Inflammatory macrophage treated with lipopolysaccharide for 4 hours (primary cell): ENCODE measurements at regions not wholly inside any gene's neighbourhood (a gene's known extent, or its start where the extent isn't known, plus 50 kb on each side); places are given as distances from the start of the nearest gene placed in this dataset.
A peak's percentile ranks its signal among the peaks of the same experiment; 100 is the strongest.

Experiments used
- DNase-seq: peaks from one replicate; pipeline ENCODE4 v3.0.0-alpha.2; 2020

- DNase-seq = peak; percentile 59
These were observed 132.3 kb downstream of the SNAPC1 start for GRCh38 chr14:61894452-61895077.

GRCh38 chr14:61897300-61897699 lies 135.1 kb downstream of the SNAPC1 start:
- DNase-seq = no peak

DNA sequence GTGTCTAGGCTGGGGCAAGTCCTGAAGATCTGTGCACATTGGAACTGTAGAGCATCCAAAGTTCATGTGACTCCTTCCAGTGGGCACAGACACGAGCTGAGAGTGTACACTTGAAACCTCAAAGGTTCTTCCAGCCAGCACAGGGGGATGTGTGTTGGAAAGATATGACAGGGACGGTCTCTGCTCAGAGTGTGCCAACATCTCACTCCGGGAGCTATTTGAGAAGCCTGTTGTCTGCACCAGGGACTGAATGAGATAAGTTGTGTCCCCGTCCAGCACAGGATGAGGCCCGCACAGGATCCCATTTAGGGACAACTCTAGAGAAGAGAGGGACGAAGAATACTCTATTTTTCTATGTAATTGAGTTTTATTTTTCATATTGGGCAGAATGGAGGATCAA lies 136.3 kb downstream of the SNAPC1 start:
- no peak for DNase-seq

- DNase-seq = no peak
These were observed 137.3 kb downstream of the SNAPC1 start for GRCh38 chr14:61899497-61899896.

DNA sequence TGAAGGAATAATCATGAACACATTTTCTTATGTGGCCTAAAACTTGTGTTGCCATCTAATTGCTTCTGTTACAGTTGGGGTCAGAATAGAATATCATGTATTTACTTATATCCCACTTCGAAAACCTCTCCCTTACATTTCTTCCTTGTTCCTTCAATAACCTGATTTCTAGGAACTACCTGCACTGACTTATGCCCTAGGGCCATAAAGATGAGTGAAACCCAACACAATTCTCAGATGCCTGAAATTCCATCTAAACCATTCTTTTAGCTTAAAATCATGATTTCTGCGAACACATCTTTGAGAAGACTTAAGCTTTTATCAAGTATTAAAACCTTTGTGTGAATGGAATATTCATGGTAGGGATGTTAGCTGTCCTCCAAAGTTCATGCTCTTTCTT lies 142.7 kb downstream of the SNAPC1 start:
- no peak for DNase-seq

GRCh38 chr14:61911574-61911973 lies 149.4 kb downstream of the SNAPC1 start:
- no peak for DNase-seq

DNA sequence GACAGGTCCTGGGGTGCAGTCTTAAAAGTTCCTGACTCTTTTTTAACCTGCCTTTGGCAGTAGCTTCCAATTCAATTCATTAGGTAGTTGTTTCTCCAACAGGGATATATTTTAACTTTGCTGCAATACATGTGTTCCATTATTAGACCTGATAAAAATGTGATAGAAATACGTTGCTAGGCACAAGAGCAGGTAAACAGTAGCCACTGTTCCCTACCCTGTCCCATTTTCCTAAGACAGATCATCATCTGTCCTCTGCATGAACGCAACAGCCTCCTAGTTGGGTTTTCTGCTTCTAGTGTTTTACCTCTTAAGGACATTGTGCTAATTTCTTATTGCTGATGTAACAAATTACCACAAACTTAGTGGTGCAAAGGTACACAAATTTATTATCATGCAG lies 156.8 kb downstream of the SNAPC1 start:
- no peak for DNase-seq

- DNase-seq = peak; percentile 1
These were observed 161.1 kb downstream of the SNAPC1 start for GRCh38 chr14:61923348-61923747.

DNA sequence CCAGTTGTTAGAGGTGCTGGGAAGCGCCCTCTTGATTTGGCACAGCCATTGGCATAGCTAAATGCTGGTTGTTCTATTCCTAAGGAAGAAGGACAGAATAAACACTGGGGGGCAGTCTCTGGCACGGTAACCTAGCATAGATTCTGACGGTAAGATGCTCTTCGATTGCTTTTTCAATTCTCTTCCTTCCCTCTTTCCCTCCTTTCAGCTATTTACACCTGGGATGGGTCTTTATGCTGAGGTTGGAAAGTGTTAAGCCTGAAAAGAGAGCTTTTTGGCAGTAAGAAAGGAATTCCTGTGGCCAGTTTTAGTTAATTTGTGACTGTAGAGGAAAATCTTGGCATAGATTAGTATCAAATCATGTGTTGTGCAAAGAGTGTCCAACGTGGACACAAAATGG lies 162.8 kb downstream of the SNAPC1 start:
- no peak for DNase-seq

DNA sequence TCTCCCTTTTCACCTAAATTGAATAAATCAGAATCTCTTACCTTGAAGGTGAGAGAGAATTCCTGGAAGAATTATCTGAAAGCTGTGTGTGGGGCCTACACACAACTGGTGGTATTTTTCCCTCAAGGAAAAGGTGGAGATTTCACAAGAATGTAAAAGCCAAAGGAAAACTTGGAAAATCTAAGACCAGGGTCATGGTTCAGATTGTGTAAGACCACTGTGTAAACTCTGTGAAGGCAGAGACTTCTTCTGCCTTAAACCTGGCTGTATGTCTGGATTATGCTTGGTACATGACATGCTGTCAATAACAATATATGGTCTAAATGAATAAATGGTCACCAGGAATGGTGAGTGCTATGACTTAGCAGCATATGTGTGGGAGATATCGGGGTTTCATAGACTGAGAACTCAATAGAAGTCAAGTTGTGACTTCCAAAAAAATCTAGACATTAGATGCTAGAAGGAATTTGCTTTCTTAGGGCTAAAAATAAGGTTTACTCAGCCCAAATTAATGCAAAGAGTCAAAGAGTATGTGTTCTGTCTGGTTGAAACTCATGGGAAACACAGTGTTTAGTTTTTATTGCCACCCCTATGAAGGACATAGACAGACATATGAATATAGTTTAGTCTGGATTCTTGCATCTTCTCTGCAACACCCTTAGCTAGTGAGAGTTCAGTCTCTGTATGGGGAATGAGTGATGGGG lies 163.7 kb downstream of the SNAPC1 start:
- no peak for DNase-seq

GRCh38 chr14:61927060-61927459 lies 164.8 kb downstream of the SNAPC1 start:
- DNase-seq = no peak

DNA sequence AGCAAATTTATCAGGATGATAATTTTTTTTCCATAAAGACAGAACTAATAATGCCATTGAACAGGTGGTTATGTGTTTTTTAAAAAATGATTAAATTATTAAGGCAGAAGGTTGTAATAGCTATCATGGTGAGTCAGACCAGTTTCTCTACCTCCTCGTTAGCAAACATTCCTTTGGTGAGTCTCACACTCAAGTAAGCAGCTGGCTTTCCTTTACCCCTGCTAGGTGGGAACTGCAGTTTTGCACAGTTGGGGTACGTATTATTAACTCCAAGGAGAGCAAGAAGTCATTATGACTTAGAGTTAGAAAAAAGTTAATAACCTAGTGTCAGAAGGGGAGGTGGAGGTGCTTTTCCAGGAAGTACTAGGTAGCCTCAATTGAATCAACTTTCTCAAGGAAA lies 165.3 kb downstream of the SNAPC1 start:
- no peak for DNase-seq

- no peak for DNase-seq
These were observed 166.1 kb downstream of the SNAPC1 start for GRCh38 chr14:61928300-61928699.

DNA sequence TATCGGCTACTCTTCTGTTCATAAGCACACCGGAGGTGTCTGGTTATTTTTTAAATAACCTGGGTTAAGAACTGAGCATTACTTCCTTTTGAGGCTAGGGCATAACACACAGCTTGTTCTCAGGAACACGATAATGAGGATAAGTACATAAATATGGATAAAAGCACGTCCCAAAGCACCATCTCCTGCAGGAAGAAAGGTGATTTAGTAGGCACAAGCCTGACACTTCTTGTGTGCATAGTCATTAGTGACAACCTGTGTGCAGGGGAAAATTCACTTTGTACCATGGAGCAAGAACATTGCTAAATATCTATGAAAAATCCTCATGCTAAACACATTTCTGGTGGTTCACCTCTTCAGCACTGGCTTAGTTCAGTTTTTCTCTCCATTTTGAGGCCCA lies 166.5 kb downstream of the SNAPC1 start:
- DNase-seq = no peak

DNA sequence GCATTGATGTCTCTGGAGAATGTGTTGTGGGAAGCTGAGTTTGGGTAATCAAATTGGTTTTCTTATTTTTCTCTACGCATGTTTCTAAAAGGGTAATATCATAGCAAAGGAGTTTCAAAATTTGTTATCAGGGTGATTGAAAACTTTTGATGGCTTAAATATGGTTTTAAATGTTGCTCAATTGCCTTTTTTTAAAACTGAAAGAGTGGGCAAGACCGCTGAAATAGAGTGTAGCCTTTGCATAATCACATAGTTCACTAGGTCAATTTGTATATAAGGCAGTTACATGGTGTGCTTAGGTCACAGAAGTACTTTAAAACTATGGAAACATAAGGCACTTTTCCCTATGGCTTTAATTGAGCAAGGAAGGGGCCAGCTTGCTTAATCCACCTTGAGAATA lies 167.4 kb downstream of the SNAPC1 start:
- DNase-seq = no peak

- no peak for DNase-seq
These were observed 168.1 kb downstream of the SNAPC1 start for GRCh38 chr14:61930101-61930857.

DNA sequence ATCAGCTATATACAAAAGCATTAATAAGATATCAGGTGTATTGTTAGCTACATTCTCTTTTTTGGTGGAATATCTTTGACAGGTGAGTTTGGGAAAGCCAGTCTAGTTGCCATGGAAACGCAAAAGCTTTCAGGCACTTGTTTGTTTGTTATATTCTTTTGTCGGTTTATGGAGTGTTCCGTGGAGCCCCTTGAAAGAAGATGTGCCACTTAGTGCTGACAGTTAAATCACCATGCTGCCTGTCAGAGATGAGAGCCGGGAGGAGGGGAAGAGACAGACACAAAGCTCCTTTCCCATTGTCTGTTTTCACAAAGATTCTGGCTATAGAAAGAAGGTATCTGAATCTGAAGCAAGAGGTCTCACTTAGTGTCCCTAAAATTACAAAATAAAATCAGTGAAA lies 170.8 kb downstream of the SNAPC1 start:
- DNase-seq = no peak

DNA sequence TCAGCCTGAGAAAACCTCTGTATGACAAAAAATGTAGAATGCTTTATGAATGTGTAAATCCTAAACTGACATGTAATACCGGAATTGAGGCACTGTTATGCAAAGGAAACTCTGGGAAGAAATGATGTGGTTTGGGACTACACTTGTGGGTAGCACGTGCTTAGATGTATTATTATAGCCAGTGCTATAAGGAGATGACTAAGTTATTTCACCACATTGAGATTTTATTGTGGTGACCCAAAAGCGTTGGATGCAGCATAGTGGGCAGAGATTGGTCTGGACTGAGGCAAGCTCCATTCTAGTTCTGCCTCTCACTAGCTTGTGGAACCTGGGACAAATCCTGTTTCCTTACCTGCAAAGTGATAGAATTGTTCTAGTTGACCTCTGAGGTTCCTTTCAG lies 172.2 kb downstream of the SNAPC1 start:
- no peak for DNase-seq

DNA sequence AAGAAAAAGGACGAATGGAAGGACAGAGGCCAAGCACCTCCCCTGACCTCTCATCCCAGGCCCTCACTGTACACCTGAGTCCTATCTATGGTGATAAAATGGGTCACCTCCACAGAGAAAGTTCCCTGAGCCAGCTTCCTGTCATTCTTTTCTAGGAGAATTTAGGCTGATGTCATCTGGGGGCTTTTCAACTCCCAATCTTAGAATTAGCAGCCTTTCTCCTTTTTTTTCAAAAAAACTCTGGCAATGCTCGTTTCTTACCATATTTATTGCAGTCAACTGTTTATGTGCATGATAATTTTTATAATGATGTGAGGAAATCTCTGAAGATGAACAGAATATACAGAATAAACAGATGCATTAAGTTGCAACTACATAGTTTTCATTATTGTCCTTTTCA lies 177.6 kb downstream of the SNAPC1 start:
- no peak for DNase-seq

GRCh38 chr14:61940666-61941420 lies 178.6 kb downstream of the SNAPC1 start:
- DNase-seq = no peak

- DNase-seq = no peak
These were observed 179.4 kb downstream of the SNAPC1 start for GRCh38 chr14:61941421-61942150.

DNA sequence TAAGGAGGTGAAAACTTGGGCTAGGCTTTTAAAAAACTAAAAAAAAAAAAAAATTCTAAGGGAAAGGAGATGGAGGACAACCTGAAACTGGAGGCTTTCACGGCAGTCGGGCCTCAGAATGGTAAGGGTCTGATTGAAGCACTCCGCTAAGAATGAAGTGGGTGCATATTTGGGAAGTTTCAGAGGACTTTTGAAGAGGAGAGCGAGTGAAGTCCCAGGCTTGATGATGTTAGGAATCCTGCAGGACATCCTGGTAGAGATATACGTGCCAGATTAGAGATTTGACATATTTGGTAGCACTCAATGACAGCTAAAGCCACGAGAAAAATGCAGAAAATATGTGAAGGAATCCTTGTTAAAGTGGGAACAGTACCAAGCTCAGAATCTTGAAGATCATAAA lies 186.2 kb downstream of the SNAPC1 start:
- DNase-seq = no peak

DNA sequence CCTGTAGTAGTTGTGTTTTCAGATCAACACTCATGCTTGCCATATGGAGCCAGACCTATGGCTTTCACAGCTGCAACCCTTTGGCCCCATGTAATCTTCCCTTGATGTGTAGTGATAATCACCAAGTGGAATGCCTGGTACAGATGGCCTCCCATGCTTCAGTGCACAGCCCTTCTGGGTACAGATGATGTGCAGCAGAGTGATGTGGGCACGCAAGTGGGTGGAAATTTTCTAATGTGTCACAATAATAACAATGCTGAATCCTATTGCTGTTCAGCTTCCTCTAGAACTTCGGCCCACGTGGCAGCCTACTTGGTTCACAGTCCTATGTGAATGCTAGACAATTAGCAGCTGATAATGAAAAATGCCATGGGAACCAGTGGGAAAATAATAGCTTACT lies 188.1 kb downstream of the SNAPC1 start:
- DNase-seq = no peak
